Mesothelial cell of epicardium (in vitro differentiated cells): ENCODE measurements at regions not wholly inside any gene's neighbourhood (a gene's known extent, or its start where the extent isn't known, plus 50 kb on each side); places are given as distances from the start of the nearest gene placed in this dataset.

ENCODE experiments used
- DNase-seq, 2 experiments: peaks; one replicate each; pipeline ENCODE4 v3.0.0; 2021; ENCODE audit warnings: low spot score in 2 of 2; ENCODE audit not compliant: unreplicated experiment in 2 of 2
- H3K27ac Mint-ChIP-seq: 2 replicates; pipeline ENCODE4 v1.8.0; 2021; ENCODE audit warnings: mixed read lengths
- H3K27me3 Mint-ChIP-seq: 2 replicates; pipeline ENCODE4 v1.8.0; 2021; ENCODE audit warnings: low read depth, mixed read lengths
- H3K36me3 Mint-ChIP-seq: 2 replicates; pipeline ENCODE4 v1.8.0; 2021; ENCODE audit warnings: mixed read lengths
- H3K4me1 Mint-ChIP-seq: 2 replicates; pipeline ENCODE4 v1.8.0; 2021; ENCODE audit warnings: mixed read lengths
- H3K4me3 Mint-ChIP-seq: 2 replicates; pipeline ENCODE4 v1.8.0; 2021; ENCODE audit warnings: mild to moderate bottlenecking, moderate library complexity, mixed read lengths
- H3K9me3 Mint-ChIP-seq: 2 replicates; pipeline ENCODE4 v1.8.0; 2021; ENCODE audit warnings: mixed read lengths
- TF ChIP-seq, protein P1 (sequence below): fragments of 200-600 bp; sonication (generic); IDR thresholded peaks from one replicate; pipeline ENCODE4 v1.5.0; 2021; ENCODE audit warnings: antibody characterized with exemption; ENCODE audit not compliant: unreplicated experiment

- H3K4me1 Mint-ChIP-seq: no peaks in the 10 kb centered on the region
- no peak overlapping the region for H3K4me3 Mint-ChIP-seq
- TF ChIP-seq, protein P1, sequence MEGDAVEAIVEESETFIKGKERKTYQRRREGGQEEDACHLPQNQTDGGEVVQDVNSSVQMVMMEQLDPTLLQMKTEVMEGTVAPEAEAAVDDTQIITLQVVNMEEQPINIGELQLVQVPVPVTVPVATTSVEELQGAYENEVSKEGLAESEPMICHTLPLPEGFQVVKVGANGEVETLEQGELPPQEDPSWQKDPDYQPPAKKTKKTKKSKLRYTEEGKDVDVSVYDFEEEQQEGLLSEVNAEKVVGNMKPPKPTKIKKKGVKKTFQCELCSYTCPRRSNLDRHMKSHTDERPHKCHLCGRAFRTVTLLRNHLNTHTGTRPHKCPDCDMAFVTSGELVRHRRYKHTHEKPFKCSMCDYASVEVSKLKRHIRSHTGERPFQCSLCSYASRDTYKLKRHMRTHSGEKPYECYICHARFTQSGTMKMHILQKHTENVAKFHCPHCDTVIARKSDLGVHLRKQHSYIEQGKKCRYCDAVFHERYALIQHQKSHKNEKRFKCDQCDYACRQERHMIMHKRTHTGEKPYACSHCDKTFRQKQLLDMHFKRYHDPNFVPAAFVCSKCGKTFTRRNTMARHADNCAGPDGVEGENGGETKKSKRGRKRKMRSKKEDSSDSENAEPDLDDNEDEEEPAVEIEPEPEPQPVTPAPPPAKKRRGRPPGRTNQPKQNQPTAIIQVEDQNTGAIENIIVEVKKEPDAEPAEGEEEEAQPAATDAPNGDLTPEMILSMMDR: no peak
- peaks cover 2% of the 10 kb centered on the region for H3K36me3 Mint-ChIP-seq
- peaks cover 30% of the 10 kb centered on the region for H3K9me3 Mint-ChIP-seq
- H3K27ac Mint-ChIP-seq: no peak overlapping the region
- peaks cover 47% of the 10 kb centered on the region for H3K27me3 Mint-ChIP-seq
- no peak for DNase-seq
These were observed 124.3 kb upstream of the PITX1 start for GRCh38 chr5:135158314-135158697.

- H3K36me3 Mint-ChIP-seq: peaks cover 2% of the 10 kb centered on the region
- TF ChIP-seq, protein P1: no peak
- H3K4me1 Mint-ChIP-seq: no peaks in the 10 kb centered on the region
- H3K9me3 Mint-ChIP-seq: peaks cover 30% of the 10 kb centered on the region
- H3K4me3 Mint-ChIP-seq: no peak overlapping the region
- no peak overlapping the region for H3K27ac Mint-ChIP-seq
- DNase-seq: no peak
- peaks cover 48% of the 10 kb centered on the region for H3K27me3 Mint-ChIP-seq
These were observed 123.6 kb upstream of the PITX1 start for GRCh38 chr5:135157421-135158313.

DNA sequence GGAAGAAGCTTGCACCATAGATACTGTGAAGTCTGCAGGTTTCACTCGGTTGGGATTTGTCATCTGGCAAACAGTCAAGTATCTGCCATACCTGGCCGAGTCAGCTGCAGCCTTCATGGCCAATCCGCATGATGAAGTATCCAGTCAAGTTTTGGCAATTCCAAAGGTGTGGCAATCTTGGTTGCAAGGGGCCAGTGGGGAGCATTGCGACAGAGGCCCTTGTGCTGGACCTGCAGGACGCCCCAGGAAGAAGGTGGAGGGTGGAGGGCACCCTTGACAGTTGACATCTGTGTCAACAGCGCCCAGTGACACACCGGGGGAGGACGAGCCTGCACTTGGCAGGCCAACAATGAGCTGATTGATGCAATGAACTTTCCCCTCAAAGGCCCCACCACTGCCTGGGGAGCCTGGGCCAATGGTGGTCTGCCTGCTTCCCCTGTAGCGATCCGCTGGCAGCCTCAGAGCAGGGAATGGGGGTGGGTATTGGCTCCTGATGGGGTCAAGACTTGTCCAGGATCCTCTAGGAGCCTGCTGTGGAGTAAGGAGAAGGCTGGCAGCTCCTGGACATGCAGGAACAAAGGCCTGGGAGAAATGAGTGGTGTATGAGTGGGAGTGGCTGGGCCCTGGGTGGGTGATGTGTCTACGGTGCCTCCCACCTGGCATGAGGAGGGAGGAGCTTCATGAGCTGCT lies 122.8 kb upstream of the PITX1 start:
- TF ChIP-seq, protein P1: no peak
- no peak for DNase-seq
- no peak overlapping the region for H3K27ac Mint-ChIP-seq
- H3K4me1 Mint-ChIP-seq: no peaks in the 10 kb centered on the region
- H3K9me3 Mint-ChIP-seq: peaks cover 30% of the 10 kb centered on the region
- peaks cover 44% of the 10 kb centered on the region for H3K27me3 Mint-ChIP-seq
- H3K4me3 Mint-ChIP-seq: no peak overlapping the region
- H3K36me3 Mint-ChIP-seq: peaks cover 2% of the 10 kb centered on the region

DNA sequence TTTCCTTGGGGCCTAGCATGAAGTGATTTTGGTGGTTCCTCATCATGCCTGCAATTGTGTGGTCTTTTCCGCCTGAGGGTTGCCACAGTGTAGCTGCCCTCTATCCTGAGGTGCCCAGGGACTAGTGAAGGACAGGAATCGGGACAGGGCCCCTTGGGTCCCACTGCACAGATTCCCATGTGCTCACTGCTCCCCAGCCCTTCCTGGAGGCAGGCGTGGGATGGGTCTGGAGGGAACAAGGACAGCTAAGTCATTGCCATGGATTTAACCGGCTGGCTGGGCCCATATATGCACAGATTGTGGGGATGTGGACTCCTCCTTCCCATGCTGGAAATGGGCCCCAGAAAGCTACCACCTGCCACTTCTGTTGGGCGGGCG lies 122.3 kb upstream of the PITX1 start:
- H3K4me1 Mint-ChIP-seq: no peaks in the 10 kb centered on the region
- TF ChIP-seq, protein P1: no peak
- peaks cover 2% of the 10 kb centered on the region for H3K36me3 Mint-ChIP-seq
- H3K4me3 Mint-ChIP-seq: no peak overlapping the region
- no peak overlapping the region for H3K27ac Mint-ChIP-seq
- DNase-seq: no peak
- H3K9me3 Mint-ChIP-seq: peaks cover 30% of the 10 kb centered on the region
- H3K27me3 Mint-ChIP-seq: peaks cover 39% of the 10 kb centered on the region

GRCh38 chr5:135155616-135156214 lies 121.7 kb upstream of the PITX1 start:
- H3K9me3 Mint-ChIP-seq: peaks cover 30% of the 10 kb centered on the region
- no peak for DNase-seq
- no peak overlapping the region for H3K4me3 Mint-ChIP-seq
- peaks cover 2% of the 10 kb centered on the region for H3K36me3 Mint-ChIP-seq
- TF ChIP-seq, protein P1: no peak
- H3K27ac Mint-ChIP-seq: no peak overlapping the region
- peaks cover 33% of the 10 kb centered on the region for H3K27me3 Mint-ChIP-seq
- peaks cover 1% of the 10 kb centered on the region for H3K4me1 Mint-ChIP-seq
